ENCODE measurements at regions not wholly inside any gene's neighbourhood (a gene's known extent, or its start where the extent isn't known, plus 50 kb on each side); places are given as distances from the start of the nearest gene placed in this dataset.
"Not testable (repeated sequence)": the region's sequence is repeated elsewhere in the genome, so short reads cannot be mapped to it uniquely, and the experiment has no call there.

DNA sequence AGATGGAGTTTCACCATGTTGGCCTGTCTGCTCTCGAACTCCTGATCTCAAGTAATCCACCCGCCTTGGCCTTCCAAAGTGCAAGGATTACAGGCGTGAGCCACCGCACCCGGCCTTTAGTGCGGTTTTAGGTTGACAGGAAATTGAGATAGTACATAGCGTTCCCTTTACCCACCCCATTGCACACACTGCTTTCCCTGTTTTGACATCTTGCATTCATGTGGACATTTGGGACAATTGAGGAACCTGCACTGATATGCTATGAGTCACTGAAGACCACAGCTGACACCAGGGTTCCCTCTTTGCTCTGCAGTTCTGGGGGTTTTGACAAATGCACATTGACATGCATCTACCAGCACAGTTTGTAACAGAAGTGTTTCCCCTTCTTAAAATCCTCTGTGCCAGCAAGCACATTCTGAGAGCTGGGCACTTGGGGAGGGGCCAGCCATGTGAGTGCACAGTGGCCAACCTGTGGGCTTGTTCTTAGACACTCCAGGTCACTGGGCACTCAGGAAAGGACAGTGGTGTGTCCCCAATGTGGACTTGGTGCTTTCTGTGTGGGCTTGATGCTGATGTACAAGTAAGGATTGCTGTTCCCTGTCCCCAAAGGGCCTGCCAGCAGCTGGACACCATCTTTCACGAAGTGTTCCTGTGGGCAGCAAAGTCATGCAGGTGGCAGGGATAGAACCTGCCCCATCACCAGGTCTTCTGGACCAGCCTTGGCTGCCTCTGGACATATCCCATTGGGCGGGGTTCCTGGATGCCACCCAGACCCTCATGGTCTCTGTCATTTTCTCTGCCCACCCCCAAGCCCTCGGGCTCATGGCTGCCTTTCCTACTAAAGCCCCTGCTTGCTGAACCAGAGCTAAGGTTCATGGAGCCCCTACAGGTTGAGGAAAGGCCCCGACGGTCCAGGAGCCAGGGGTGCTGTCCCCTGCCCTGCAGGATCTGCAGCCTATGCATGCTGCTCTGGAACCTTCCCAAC, 579.8 kb downstream of the GLRX3 start:
- no peaks in the 10 kb centered on the region for H3K4me1 Mint-ChIP-seq (ENCODE audit: low read depth)
- CTCF ChIA-PET: no interaction called here
- no peaks in the 10 kb centered on the region for H3K36me3 Mint-ChIP-seq (ENCODE audit: low read depth)
- peaks cover 3% of the 10 kb centered on the region for H3K9me3 Mint-ChIP-seq
- intact Hi-C loops (cut with micrococcal nuclease): no loop called here
- H3K27ac Mint-ChIP-seq: no peak overlapping the region
- no peak overlapping the region for H3K4me3 Mint-ChIP-seq
- no peaks in the 10 kb centered on the region for H3K27me3 Mint-ChIP-seq (ENCODE audit: low read depth)
- no peak for DNase-seq

DNA sequence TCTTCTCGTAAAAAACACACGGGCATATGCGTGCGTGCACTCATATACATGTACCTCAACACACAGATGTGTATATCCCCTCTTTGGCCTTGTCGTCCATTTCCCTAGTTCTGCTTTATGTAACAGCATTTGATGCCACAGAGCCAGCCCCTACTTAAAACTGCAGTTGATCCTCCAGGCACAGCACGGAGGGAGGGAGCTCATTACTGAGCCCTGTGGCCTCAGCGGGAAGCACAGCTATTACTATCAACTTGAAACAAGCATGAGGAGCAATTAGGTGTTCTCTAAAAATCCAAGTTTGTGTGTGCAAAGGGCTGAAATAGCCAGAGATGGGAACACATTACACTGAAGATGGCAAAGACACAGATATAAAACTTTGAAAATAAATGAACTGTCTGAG, 580.9 kb downstream of the GLRX3 start:
- intact Hi-C loops (cut with micrococcal nuclease): no loop called here
- no peak for DNase-seq
- no peak overlapping the region for H3K4me3 Mint-ChIP-seq
- peaks cover 3% of the 10 kb centered on the region for H3K9me3 Mint-ChIP-seq
- no peak overlapping the region for H3K27ac Mint-ChIP-seq
- no peaks in the 10 kb centered on the region for H3K36me3 Mint-ChIP-seq (ENCODE audit: low read depth)
- no peaks in the 10 kb centered on the region for H3K27me3 Mint-ChIP-seq (ENCODE audit: low read depth)
- CTCF ChIA-PET: no interaction called here
- H3K4me1 Mint-ChIP-seq (ENCODE audit: low read depth): no peaks in the 10 kb centered on the region

GRCh38 chr10:130718744-130719447, 582.7 kb downstream of the GLRX3 start:
- intact Hi-C loops (cut with micrococcal nuclease); H3K9me3 Mint-ChIP-seq; CTCF ChIA-PET; DNase-seq; H3K36me3 Mint-ChIP-seq (ENCODE audit: low read depth); H3K4me1 Mint-ChIP-seq (ENCODE audit: low read depth); H3K27ac Mint-ChIP-seq; H3K27me3 Mint-ChIP-seq (ENCODE audit: low read depth); H3K4me3 Mint-ChIP-seq: not testable (repeated sequence)

DNA sequence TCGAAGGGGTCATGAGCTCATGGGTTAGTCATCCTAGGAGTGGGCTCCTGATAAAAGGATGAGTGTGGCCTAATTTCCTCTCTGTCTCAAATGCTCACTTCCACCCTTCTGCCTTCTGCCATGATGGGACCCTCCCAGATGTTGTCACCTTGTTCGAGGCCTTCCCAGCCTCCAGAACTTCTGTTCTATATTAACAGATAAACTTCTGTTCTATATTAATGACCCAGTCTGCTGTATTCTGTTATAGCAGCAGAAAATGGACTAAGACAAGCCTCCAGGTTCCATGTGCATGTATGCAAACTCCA, 583.2 kb downstream of the GLRX3 start:
- intact Hi-C loops (cut with micrococcal nuclease): no loop called here
- DNase-seq: no peak
- H3K9me3 Mint-ChIP-seq: peaks cover 3% of the 10 kb centered on the region
- H3K4me1 Mint-ChIP-seq (ENCODE audit: low read depth): no peaks in the 10 kb centered on the region
- no peaks in the 10 kb centered on the region for H3K36me3 Mint-ChIP-seq (ENCODE audit: low read depth)
- CTCF ChIA-PET: no interaction called here
- H3K27me3 Mint-ChIP-seq (ENCODE audit: low read depth): no peaks in the 10 kb centered on the region
- H3K27ac Mint-ChIP-seq: no peak overlapping the region
- H3K4me3 Mint-ChIP-seq: no peak overlapping the region

DNA sequence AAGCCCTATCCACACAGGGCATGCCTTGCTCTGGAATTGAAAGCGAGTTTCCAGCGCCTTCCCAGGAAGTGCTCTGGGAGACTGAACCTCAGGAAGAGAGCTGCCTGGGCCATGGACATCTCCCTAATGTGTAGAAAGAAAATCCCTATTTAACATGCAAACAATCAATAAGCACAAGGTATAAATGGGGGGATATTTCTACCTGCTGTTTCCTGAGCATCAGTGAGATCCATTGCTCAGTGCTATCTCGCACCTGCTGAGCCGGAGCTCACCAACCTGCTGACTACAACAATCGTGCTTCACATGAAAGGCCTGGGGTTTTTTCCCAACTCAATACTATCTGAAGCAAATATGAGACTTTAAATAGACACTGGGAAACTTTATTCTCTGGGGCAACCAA, 584.0 kb downstream of the GLRX3 start:
- Mint-ChIP-seq H3K4me3 (no peak overlapping the region), H3K36me3 (ENCODE audit: low read depth) (no peaks in the 10 kb centered on the region), H3K4me1 (ENCODE audit: low read depth) (no peaks in the 10 kb centered on the region), H3K27ac (no peak overlapping the region), H3K9me3 (peaks cover 3% of the 10 kb centered on the region), H3K27me3 (ENCODE audit: low read depth) (no peaks in the 10 kb centered on the region)
- CTCF ChIA-PET: no interaction called here
- no peak for DNase-seq
- intact Hi-C loops (cut with micrococcal nuclease): no loop called here

- peaks cover 3% of the 10 kb centered on the region for H3K9me3 Mint-ChIP-seq
- no peaks in the 10 kb centered on the region for H3K36me3 Mint-ChIP-seq (ENCODE audit: low read depth)
- CTCF ChIA-PET: no interaction called here
- peaks cover 3% of the 10 kb centered on the region for H3K27me3 Mint-ChIP-seq (ENCODE audit: low read depth)
- no peak overlapping the region for H3K27ac Mint-ChIP-seq
- intact Hi-C loops (cut with micrococcal nuclease): no loop called here
- no peak for DNase-seq
- no peak overlapping the region for H3K4me3 Mint-ChIP-seq
- no peaks in the 10 kb centered on the region for H3K4me1 Mint-ChIP-seq (ENCODE audit: low read depth)
Observed at GRCh38 chr10:130721971-130722370, 585.8 kb downstream of the GLRX3 start.

GRCh38 chr10:130723704-130724103, 587.5 kb downstream of the GLRX3 start:
- intact Hi-C loops (cut with micrococcal nuclease): no loop called here
- CTCF ChIA-PET: no interaction called here
- DNase-seq: no peak
- H3K9me3 Mint-ChIP-seq: peaks cover 1% of the 10 kb centered on the region
- no peak overlapping the region for H3K27ac Mint-ChIP-seq
- H3K36me3 Mint-ChIP-seq (ENCODE audit: low read depth): no peaks in the 10 kb centered on the region
- H3K4me3 Mint-ChIP-seq: no peak overlapping the region
- H3K4me1 Mint-ChIP-seq (ENCODE audit: low read depth): no peaks in the 10 kb centered on the region
- peaks cover 8% of the 10 kb centered on the region for H3K27me3 Mint-ChIP-seq (ENCODE audit: low read depth)

- no peak for DNase-seq
- CTCF ChIA-PET: no interaction called here
- H3K27me3 Mint-ChIP-seq (ENCODE audit: low read depth): peaks cover 8% of the 10 kb centered on the region
- no peak overlapping the region for H3K4me3 Mint-ChIP-seq
- no peak overlapping the region for H3K27ac Mint-ChIP-seq
- H3K4me1 Mint-ChIP-seq (ENCODE audit: low read depth): no peaks in the 10 kb centered on the region
- intact Hi-C loops (cut with micrococcal nuclease): no loop called here
- H3K9me3 Mint-ChIP-seq: no peaks in the 10 kb centered on the region
- no peaks in the 10 kb centered on the region for H3K36me3 Mint-ChIP-seq (ENCODE audit: low read depth)
Observed at GRCh38 chr10:130725474-130725970, 586.0 kb downstream of the TCERG1L start.

GRCh38 chr10:130726996-130727725, 584.4 kb downstream of the TCERG1L start:
- H3K36me3 Mint-ChIP-seq (ENCODE audit: low read depth): no peaks in the 10 kb centered on the region
- intact Hi-C loops (cut with micrococcal nuclease): no loop called here
- no peak overlapping the region for H3K27ac Mint-ChIP-seq
- no peak for DNase-seq
- CTCF ChIA-PET: no interaction called here
- peaks cover 8% of the 10 kb centered on the region for H3K27me3 Mint-ChIP-seq (ENCODE audit: low read depth)
- H3K4me3 Mint-ChIP-seq: no peak overlapping the region
- H3K4me1 Mint-ChIP-seq (ENCODE audit: low read depth): no peaks in the 10 kb centered on the region
- H3K9me3 Mint-ChIP-seq: no peaks in the 10 kb centered on the region

GRCh38 chr10:130727766-130728490, 583.6 kb downstream of the TCERG1L start:
- no peak overlapping the region for H3K27ac Mint-ChIP-seq
- no peaks in the 10 kb centered on the region for H3K4me1 Mint-ChIP-seq (ENCODE audit: low read depth)
- peaks cover 8% of the 10 kb centered on the region for H3K27me3 Mint-ChIP-seq (ENCODE audit: low read depth)
- intact Hi-C loops (cut with micrococcal nuclease): no loop called here
- CTCF ChIA-PET: no interaction called here
- H3K4me3 Mint-ChIP-seq: no peak overlapping the region
- H3K9me3 Mint-ChIP-seq: no peaks in the 10 kb centered on the region
- no peak for DNase-seq
- H3K36me3 Mint-ChIP-seq (ENCODE audit: low read depth): no peaks in the 10 kb centered on the region

GRCh38 chr10:130728531-130729215, 582.8 kb downstream of the TCERG1L start:
- H3K27ac Mint-ChIP-seq: no peak overlapping the region
- H3K27me3 Mint-ChIP-seq (ENCODE audit: low read depth): peaks cover 8% of the 10 kb centered on the region
- CTCF ChIA-PET: no interaction called here
- H3K4me3 Mint-ChIP-seq: no peak overlapping the region
- no peaks in the 10 kb centered on the region for H3K9me3 Mint-ChIP-seq
- DNase-seq: no peak
- intact Hi-C loops (cut with micrococcal nuclease): no loop called here
- no peaks in the 10 kb centered on the region for H3K4me1 Mint-ChIP-seq (ENCODE audit: low read depth)
- H3K36me3 Mint-ChIP-seq (ENCODE audit: low read depth): no peaks in the 10 kb centered on the region

GRCh38 chr10:130729876-130730275, 581.6 kb downstream of the TCERG1L start:
- CTCF ChIA-PET: no interaction called here
- no peak for DNase-seq
- no peaks in the 10 kb centered on the region for H3K4me1 Mint-ChIP-seq (ENCODE audit: low read depth)
- intact Hi-C loops (cut with micrococcal nuclease): no loop called here
- H3K9me3 Mint-ChIP-seq: no peaks in the 10 kb centered on the region
- peaks cover 10% of the 10 kb centered on the region for H3K27me3 Mint-ChIP-seq (ENCODE audit: low read depth)
- no peaks in the 10 kb centered on the region for H3K36me3 Mint-ChIP-seq (ENCODE audit: low read depth)
- no peak overlapping the region for H3K27ac Mint-ChIP-seq
- no peak overlapping the region for H3K4me3 Mint-ChIP-seq
